Mesodermal cell (in vitro differentiated cells): ENCODE measurements at regions not wholly inside any gene's neighbourhood (a gene's known extent, or its start where the extent isn't known, plus 50 kb on each side); places are given as distances from the start of the nearest gene placed in this dataset.
A peak's percentile ranks its signal among the peaks of the same experiment; 100 is the strongest.
"Not testable (repeated sequence)": the region's sequence is repeated elsewhere in the genome, so short reads cannot be mapped to it uniquely, and the experiment has no call there.

Experiments used
- H3K27ac ChIP-seq: 2 replicates; pipeline ENCODE4 v1.7.0; 2013; ENCODE audit warnings: mild to moderate bottlenecking, low read depth, low read length, moderate library complexity; ENCODE audit not compliant: severe bottlenecking
- H3K36me3 ChIP-seq: 2 replicates; pipeline ENCODE4 v1.7.1; 2013; ENCODE audit warnings: mild to moderate bottlenecking, low read length, moderate library complexity; ENCODE audit not compliant: control insufficient read depth, insufficient read depth
- H3K4me1 ChIP-seq: one replicate; pipeline ENCODE4 v1.7.1; 2013; ENCODE audit warnings: mild to moderate bottlenecking, low read length; ENCODE audit not compliant: insufficient read depth, control insufficient read depth, poor library complexity, severe bottlenecking
- H3K4me3 ChIP-seq: 2 replicates; pipeline ENCODE4 v1.7.0; 2013; ENCODE audit warnings: low read length, control low read depth, mild to moderate bottlenecking; ENCODE audit not compliant: insufficient read depth, poor library complexity, severe bottlenecking; ENCODE audit errors: extremely low read depth
- H3K9me3 ChIP-seq: 2 replicates; pipeline ENCODE4 v1.7.1; 2013; ENCODE audit warnings: mild to moderate bottlenecking, low read length, moderate library complexity; ENCODE audit not compliant: control insufficient read depth
- WGBS, 2 experiments: methylation state at CpG; one replicate each; pipeline ENCODE4 v1.1.5; 2013; ENCODE audit warnings: missing lambda C conversion rate in 2 of 2; ENCODE audit not compliant: insufficient coverage in 2 of 2; 5-methylcytosine and 5-hydroxymethylcytosine counted together

DNA sequence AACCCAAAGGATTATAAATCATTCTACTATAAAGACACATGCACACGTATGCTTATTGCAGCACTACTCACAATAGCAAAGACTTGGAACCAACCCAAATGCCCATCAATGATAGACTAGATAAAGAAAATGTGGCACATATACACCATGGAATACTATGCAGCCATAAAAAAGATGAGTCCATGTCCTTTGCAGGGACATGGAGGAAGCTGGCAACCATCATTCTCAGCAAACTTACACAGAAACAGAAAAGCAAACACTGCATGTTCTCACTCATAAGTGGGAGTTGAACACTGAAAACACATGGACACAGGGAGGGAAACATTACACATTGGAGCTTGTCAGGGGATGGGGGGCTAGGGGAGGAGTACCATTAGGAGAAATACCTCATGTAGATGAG is 262.6 kb downstream of the PDCD6IP start:
- H3K4me3 ChIP-seq, H3K36me3 ChIP-seq, H3K9me3 ChIP-seq, H3K27ac ChIP-seq, H3K4me1 ChIP-seq: not testable (repeated sequence)
- no CpG with 5 or more reads among the region's 1 CpG for WGBS, 2 experiments

DNA sequence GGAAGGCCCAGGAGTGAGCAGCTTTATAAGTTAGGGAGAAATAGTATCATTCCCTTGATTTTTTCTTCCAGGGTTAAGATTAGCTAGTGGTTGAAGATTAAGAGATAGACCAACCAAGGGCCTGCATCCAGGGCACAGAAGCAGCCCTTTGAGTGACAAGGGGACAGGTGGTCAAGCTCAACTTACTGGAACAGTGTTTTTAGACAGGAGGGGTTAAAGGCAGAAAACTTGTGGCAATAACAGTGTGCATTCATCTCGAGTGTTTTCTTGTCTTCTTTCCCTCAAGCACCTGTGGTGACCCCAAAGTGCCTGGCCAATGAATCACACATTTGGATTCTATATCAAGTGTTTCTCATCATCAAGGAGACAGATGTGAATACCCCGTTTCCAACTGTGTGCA is 267.5 kb downstream of the PDCD6IP start:
- H3K36me3 ChIP-seq = no peaks in the 10 kb centered on the region
- H3K4me3 ChIP-seq = no peak overlapping the region
- H3K9me3 ChIP-seq = no peaks in the 10 kb centered on the region
- no peaks in the 10 kb centered on the region for H3K4me1 ChIP-seq
- no peak overlapping the region for H3K27ac ChIP-seq
- 75 to 88% methylated on average over 1 of the region's 2 CpGs for WGBS, 2 experiments

DNA sequence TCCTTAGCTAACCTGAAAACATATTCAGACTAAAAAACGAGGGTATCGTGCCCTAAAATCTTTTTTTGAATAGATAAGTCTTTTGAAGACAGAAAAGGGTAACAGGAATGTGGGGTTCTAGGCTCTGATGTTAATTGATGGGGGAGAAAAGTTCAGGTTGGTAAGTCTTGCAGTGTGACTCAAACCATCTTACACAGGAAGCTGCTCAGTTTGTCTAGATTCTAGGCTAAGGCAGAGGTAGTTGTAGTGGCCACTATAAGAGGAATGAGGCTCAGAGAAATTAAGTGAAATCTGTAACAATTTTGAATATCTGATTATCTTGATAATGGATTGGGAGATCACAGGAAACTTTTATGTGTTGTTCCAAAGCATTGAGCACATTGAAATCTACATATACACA is 267.9 kb downstream of the PDCD6IP start:
- no peaks in the 10 kb centered on the region for H3K9me3 ChIP-seq
- H3K4me3 ChIP-seq = no peak overlapping the region
- H3K36me3 ChIP-seq = no peaks in the 10 kb centered on the region
- H3K27ac ChIP-seq = no peak overlapping the region
- no peaks in the 10 kb centered on the region for H3K4me1 ChIP-seq
- 85 to 100% methylated on average over 2 of the region's 2 CpGs for WGBS, 2 experiments

DNA sequence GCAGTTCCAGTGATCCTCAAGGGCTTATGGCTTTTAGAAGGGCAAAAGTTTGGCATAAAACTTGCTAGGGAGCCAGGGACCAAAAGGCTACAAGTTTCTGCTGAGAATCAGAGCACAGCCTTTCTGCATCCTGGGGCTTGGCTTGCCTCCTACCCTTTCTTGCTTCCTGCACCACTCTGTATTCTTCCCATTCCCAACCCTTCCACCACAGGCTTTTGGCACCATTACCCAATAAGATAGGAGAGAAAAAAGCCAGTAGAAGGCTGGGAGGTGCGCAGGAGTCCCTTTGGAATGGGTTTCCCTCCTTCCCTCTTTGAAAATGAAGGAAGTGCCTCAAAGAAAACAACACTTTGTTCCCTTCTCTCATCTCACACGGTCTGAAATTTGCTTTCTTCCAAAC is 268.6 kb downstream of the PDCD6IP start:
- 63 to 80% methylated on average over 1 of the region's 2 CpGs for WGBS, 2 experiments
- H3K36me3 ChIP-seq = no peaks in the 10 kb centered on the region
- peak overlapping the region; percentile 10 for H3K27ac ChIP-seq
- no peaks in the 10 kb centered on the region for H3K9me3 ChIP-seq
- H3K4me1 ChIP-seq = no peaks in the 10 kb centered on the region
- H3K4me3 ChIP-seq = no peak overlapping the region

DNA sequence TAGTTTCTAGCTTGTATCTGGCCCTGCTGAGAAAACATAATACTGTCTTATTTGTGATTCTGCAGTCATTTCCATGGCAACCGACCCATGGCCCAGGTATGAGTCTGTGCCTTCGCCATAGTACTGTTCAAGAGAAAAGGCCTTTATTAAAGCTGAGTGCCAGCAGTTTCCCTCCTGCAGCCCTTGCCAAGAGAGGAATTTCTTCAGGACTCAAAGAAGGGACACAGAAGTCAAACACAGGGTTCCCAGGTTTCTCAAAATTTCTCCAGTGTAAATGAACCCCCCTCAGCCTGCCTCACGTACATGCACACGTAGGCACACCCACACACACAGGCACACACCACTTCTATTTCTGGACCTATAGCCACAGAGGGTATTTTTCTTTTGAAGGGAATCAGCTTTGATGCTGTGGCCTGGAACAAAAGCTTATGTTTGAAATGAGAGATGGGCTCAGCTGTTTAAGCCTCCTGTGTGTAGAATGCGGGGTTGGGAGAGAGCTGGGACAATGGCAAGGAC is 269.2 kb downstream of the PDCD6IP start:
- WGBS, 2 experiments = 81 to 91% methylated on average over 2 to 3 of the region's 5 CpGs
- H3K27ac ChIP-seq = peak overlapping the region; percentile 10

DNA sequence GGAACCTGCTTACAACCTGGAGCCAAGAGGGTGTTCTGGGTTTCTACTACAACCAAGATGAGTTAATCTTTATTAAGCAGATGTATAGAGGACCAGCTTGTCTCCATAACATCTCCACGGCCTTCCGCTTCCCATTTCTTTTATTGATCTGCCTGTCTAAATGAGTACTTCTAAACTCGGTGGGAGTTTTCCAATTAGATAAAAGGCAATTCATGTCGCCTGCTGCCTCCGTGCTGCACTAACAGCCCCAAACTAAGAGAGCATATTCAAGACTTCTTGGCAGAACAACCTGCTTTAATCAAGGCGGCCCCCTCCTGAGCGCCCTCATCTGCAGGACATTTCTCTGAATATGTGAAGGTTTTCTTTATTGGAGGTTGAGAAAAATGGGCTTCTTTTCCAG is 270.1 kb downstream of the PDCD6IP start:
- no peaks in the 10 kb centered on the region for H3K36me3 ChIP-seq
- no peaks in the 10 kb centered on the region for H3K9me3 ChIP-seq
- no peaks in the 10 kb centered on the region for H3K4me1 ChIP-seq
- no peak overlapping the region for H3K27ac ChIP-seq
- no peak overlapping the region for H3K4me3 ChIP-seq
- WGBS, 2 experiments = 75 to 84% methylated on average over 5 to 7 of the region's 7 CpGs

More for the DNA sequence above, 269.2 kb downstream of the PDCD6IP start:
- Histone ChIP-seq H3K36me3 (no peaks in the 10 kb centered on the region), H3K4me3 (no peak overlapping the region), H3K4me1 (no peaks in the 10 kb centered on the region), H3K9me3 (no peaks in the 10 kb centered on the region)

DNA sequence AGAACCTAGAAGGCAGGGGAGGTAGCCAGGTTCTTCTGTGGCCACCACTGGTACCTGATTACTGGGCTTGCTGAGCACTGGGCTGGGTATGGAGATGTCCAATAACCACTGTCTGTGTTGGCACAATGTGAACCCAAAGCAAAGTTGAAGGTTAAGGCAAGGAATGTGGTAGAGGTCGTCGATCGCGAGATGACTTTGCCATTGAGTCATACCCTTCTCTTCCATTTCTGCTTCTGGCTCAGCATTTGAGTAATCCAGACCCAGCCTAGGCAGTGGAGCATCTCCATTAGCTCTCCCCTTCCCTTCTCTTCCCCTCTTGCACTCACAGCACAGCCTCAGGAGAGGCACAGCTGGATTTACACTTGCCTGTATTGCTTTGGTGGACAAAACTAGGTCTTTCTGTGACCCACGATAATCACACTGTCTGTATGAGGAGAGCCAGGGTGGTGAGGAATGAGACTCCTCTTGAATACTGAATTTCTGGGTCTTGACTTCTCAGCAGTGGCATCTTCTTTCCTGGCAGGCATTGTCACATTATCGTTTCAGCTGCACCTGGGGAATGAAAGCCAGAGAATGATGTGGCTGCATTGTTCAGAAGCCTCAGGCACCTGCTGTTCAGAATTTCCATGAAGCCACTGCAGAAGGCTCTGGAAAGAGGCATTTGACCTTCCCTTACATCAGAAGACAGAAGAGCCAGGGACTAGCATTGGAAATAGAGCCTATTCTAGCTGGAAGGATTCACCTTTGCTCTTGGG is 272.6 kb downstream of the PDCD6IP start:
- WGBS, 2 experiments = 94 to 100% methylated on average over 2 to 5 of the region's 6 CpGs
- Histone ChIP-seq H3K9me3 (peaks cover 1% of the 10 kb centered on the region), H3K4me1 (no peaks in the 10 kb centered on the region), H3K4me3 (no peak overlapping the region), H3K27ac (no peak overlapping the region), H3K36me3 (no peaks in the 10 kb centered on the region)

DNA sequence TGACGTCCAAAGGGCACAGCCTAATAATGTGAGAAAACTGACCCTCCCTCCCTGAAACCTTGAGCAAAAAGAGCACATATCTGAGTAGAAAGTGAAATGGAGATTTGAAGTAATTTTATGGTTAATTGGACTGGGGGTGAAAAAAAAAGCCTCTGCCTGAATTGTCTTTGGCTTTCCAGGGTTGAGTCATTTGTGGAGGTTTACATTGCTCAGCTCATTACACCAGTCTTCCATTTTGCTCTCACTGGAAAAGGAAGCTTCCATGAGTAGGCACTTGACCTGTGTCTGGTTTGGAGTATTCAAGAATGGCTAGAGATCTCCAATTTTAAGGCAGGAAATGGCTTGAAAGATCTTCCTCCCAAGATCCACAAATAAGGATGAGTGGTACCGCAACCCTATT is 273.9 kb downstream of the PDCD6IP start:
- no peaks in the 10 kb centered on the region for H3K36me3 ChIP-seq
- H3K27ac ChIP-seq = no peak overlapping the region
- no peak overlapping the region for H3K4me3 ChIP-seq
- peaks cover 3% of the 10 kb centered on the region for H3K9me3 ChIP-seq
- 100% methylated on average over 1 of the region's 2 CpGs; no CpG with 5 or more reads in 1 of the 2 experiments for WGBS, 2 experiments
- no peaks in the 10 kb centered on the region for H3K4me1 ChIP-seq

DNA sequence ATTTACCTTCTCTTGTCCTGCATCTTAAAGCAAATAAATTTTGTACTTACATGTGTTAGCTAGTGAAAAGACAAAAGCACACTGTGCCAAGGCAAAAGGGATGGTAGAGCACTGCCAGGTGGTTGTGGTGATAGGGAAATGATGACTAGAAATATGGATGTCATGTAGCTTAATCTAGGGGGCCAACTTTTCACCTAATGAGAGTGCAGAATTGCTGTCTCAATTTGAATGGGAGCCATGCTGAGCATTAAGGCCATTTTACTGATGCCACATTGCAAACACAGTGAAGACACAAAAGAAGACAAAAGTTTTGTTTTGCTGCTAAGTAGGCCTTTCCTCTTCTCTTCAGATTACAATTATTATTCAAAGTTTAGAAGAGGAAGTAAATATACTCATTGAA is 274.7 kb downstream of the PDCD6IP start:
- H3K4me1 ChIP-seq = no peaks in the 10 kb centered on the region
- H3K9me3 ChIP-seq = peaks cover 3% of the 10 kb centered on the region
- no peak overlapping the region for H3K27ac ChIP-seq
- no peaks in the 10 kb centered on the region for H3K36me3 ChIP-seq
- no peak overlapping the region for H3K4me3 ChIP-seq

DNA sequence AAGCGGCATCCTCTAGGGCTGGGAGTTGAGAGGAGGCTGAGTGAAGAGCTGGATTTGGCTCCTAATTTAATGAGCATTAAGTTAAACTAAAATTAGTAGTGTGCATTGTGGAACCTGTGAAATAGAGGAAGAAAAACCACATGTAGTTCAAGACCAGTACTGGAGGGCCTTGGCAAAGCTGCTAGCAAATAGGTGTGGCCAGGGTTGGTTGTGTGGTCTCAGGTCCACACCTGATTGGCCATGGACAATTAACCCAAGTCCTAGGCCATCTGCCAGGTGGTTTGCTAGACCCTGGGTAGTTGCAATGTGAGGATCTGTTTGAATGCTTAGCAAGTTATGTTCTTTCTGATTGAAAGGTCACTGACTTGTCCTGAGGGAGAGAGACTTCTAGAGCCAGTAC is 275.5 kb downstream of the PDCD6IP start:
- Histone ChIP-seq H3K4me1 (no peaks in the 10 kb centered on the region), H3K4me3 (no peak overlapping the region), H3K9me3 (peaks cover 3% of the 10 kb centered on the region), H3K36me3 (no peaks in the 10 kb centered on the region), H3K27ac (no peak overlapping the region)
- 89 to 100% methylated on average over 1 of the region's 1 CpG for WGBS, 2 experiments

DNA sequence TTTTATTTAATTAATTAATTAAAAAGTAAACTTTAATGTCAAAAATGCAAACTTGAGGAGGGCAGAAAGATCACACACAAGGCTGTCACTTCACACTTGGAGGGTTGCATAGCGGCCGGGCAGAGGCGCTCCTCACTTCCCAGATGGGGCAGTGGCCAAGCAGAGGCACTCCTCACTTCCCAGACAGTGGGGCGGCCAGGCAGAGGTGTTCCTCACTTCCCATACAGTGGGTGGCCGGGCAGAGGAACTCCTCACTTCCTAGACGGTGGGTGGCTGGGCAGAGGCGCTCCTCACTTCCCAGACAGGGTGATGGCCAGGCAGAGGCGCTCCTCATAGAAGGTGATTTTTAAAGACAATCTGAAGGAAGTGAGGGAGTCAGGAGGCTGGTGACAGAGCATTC is 277.5 kb downstream of the PDCD6IP start:
- no peak overlapping the region for H3K4me3 ChIP-seq
- H3K27ac ChIP-seq = no peak overlapping the region
- H3K4me1 ChIP-seq = no peaks in the 10 kb centered on the region
- peaks cover 3% of the 10 kb centered on the region for H3K9me3 ChIP-seq
- WGBS, 2 experiments = 83 to 100% methylated on average over 4 to 5 of the region's 8 CpGs
- H3K36me3 ChIP-seq = no peaks in the 10 kb centered on the region
